ENCODE measurements at regions not wholly inside any gene's neighbourhood (a gene's known extent, or its start where the extent isn't known, plus 50 kb on each side); places are given as distances from the start of the nearest gene placed in this dataset.

DNA sequence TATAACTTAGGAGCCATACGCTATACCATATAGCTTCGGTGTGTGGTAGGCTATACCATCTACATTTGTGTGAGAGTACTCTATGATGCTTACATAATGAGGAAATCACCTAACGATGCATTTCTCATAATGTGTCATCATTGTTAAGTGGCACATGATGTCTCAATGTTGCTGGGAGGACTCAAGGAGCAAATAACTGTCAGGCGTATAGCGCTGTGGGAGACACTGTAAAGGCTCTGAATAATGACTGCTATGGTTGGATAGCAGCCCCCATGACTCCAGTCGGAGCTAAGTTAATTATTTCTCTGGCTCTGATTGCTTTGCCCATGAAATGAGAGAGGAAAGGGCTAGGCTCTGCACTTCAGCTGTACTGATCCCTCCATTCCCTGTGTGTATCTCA lies 197.2 kb downstream of the RGS9 start:
- no peak overlapping the region for H2AK5ac ChIP-seq (ENCODE audit: low read depth, low read length)
- no peak overlapping the region for H2BK15ac ChIP-seq (ENCODE audit: low read length)
- no peak overlapping the region for H2BK5ac ChIP-seq (ENCODE audit: low read length)
- H3K9me3 ChIP-seq (replicated peaks in 1 of 2; ENCODE audit: control insufficient read depth in 2 of 2, insufficient read depth in 1 of 2, low read depth in 1 of 2, low read length in 2 of 2) = no peaks in the 10 kb centered on the region
- H3K14ac ChIP-seq (ENCODE audit: low read length) = no peak overlapping the region
- no peak overlapping the region for H2BK12ac ChIP-seq (ENCODE audit: low read length)
- no peak overlapping the region for H3K18ac ChIP-seq (ENCODE audit: low read length)
- H3K27me3 ChIP-seq (ENCODE audit: control insufficient read depth in 3 of 3, insufficient read depth in 3 of 3, low read depth in 1 of 3, low read length in 3 of 3) = peaks cover 0 to 4% (median 0%) of the 10 kb centered on the region in 3 experiments
- H2AFZ ChIP-seq (ENCODE audit: low read length) = no peak overlapping the region
- no peak overlapping the region for H2BK120ac ChIP-seq (ENCODE audit: low read depth, low read length)
- no peak overlapping the region for H3K4ac ChIP-seq (ENCODE audit: low read length)
- no peaks in the 10 kb centered on the region for H3K4me1 ChIP-seq (ENCODE audit: control insufficient read depth in 2 of 2, insufficient read depth in 1 of 2, low read depth in 1 of 2, low read length in 2 of 2)
- H4K91ac ChIP-seq (ENCODE audit: low read depth, low read length, poor library complexity) = no peak overlapping the region
- H3K27ac ChIP-seq (replicated peaks; ENCODE audit: low read length) = no peak overlapping the region
- DNase-seq (ENCODE audit: low spot score) = no peak
- H3K79me1 ChIP-seq (ENCODE audit: low read depth, low read length) = no peaks in the 10 kb centered on the region
- H3K4me2 ChIP-seq (ENCODE audit: insufficient read depth, low read length, poor library complexity, severe bottlenecking) = no peak overlapping the region
- no peaks in the 10 kb centered on the region for H3K36me3 ChIP-seq (replicated peaks in 1 of 2; ENCODE audit: control insufficient read depth in 2 of 2, insufficient read depth in 2 of 2, low read length in 2 of 2)
- no peak overlapping the region for H4K8ac ChIP-seq (ENCODE audit: low read depth, low read length)
- H3K9ac ChIP-seq (ENCODE audit: low read depth, low read length, poor library complexity) = no peak overlapping the region
- WGBS, 2 donors (ENCODE audit: extremely low coverage in 2 of 2, insufficient read length in 2 of 2, insufficient replicate concordance in 1 of 2) = no CpG with 5 or more reads among the region's 6 CpGs
- no peak overlapping the region for H3K4me3 ChIP-seq (ENCODE audit: low read length in 2 of 2)
- H3K23ac ChIP-seq (ENCODE audit: low read depth, low read length, poor library complexity) = no peak overlapping the region

DNA sequence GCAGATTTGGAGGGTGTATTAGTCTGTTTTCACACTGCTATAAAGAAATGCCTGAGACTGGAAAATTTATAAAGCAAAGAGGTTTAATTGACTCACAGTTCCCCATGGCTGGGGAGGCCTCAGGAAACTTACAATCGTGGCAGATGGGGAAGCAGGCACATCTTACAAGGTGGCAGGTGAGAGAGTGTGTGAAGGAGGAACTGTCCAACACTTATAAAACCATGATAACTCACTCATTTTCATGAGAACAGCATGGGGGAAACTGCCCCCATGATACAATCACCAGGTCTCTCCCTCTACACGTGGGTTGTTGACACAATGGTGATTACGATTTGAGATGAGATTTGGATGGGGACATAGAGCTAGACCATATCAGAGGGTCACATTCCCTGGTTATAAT lies 195.6 kb downstream of the RGS9 start:
- Histone ChIP-seq H3K4me3 (ENCODE audit: low read length in 2 of 2) (no peak overlapping the region), H2AK5ac (ENCODE audit: low read depth, low read length) (no peak overlapping the region), H3K14ac (ENCODE audit: low read length) (no peak overlapping the region), H3K4me1 (ENCODE audit: control insufficient read depth in 2 of 2, insufficient read depth in 1 of 2, low read depth in 1 of 2, low read length in 2 of 2) (no peaks in the 10 kb centered on the region), H3K9ac (ENCODE audit: low read depth, low read length, poor library complexity) (no peak overlapping the region), H3K23ac (ENCODE audit: low read depth, low read length, poor library complexity) (no peak overlapping the region), H2BK15ac (ENCODE audit: low read length) (no peak overlapping the region), H3K36me3 (replicated peaks in 1 of 2; ENCODE audit: control insufficient read depth in 2 of 2, insufficient read depth in 2 of 2, low read length in 2 of 2) (no peaks in the 10 kb centered on the region), H3K27me3 (ENCODE audit: control insufficient read depth in 3 of 3, insufficient read depth in 3 of 3, low read depth in 1 of 3, low read length in 3 of 3) (peaks cover 0 to 4% (median 0%) of the 10 kb centered on the region in 3 experiments), H3K4me2 (ENCODE audit: insufficient read depth, low read length, poor library complexity, severe bottlenecking) (no peak overlapping the region), H3K9me3 (replicated peaks in 1 of 2; ENCODE audit: control insufficient read depth in 2 of 2, insufficient read depth in 1 of 2, low read depth in 1 of 2, low read length in 2 of 2) (no peaks in the 10 kb centered on the region), H2BK12ac (ENCODE audit: low read length) (no peak overlapping the region), H3K4ac (ENCODE audit: low read length) (no peak overlapping the region), H4K8ac (ENCODE audit: low read depth, low read length) (no peak overlapping the region), H3K18ac (ENCODE audit: low read length) (no peak overlapping the region), H4K91ac (ENCODE audit: low read depth, low read length, poor library complexity) (no peak overlapping the region), H2BK5ac (ENCODE audit: low read length) (no peak overlapping the region), H2AFZ (ENCODE audit: low read length) (no peak overlapping the region), H3K27ac (replicated peaks; ENCODE audit: low read length) (no peak overlapping the region), H3K79me1 (ENCODE audit: low read depth, low read length) (no peaks in the 10 kb centered on the region), H2BK120ac (ENCODE audit: low read depth, low read length) (no peak overlapping the region)
- no CpG with 5 or more reads among the region's 3 CpGs for WGBS, 2 donors (ENCODE audit: extremely low coverage in 2 of 2, insufficient read length in 2 of 2, insufficient replicate concordance in 1 of 2)
- DNase-seq (ENCODE audit: low spot score) = no peak

DNA sequence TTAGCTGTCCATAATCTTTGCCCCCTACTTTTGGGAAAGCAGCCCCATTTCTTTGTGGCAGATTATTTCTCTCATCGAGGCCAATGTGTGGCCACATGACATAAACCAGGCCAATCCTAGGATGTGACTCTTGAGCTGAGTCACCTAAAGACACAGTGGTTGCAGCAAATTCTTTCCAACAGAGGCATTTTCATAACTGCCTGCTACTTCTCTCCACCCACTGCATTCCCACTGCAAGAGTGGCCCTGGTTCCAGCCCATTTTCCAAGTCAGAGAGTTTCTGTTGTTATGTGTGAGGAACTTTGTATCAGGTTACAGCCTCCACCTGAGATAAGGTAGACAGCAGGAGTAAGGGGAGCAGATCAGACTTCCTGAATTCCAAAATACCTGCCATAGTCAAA lies 195.2 kb downstream of the RGS9 start:
- no peak overlapping the region for H3K4ac ChIP-seq (ENCODE audit: low read length)

DNA sequence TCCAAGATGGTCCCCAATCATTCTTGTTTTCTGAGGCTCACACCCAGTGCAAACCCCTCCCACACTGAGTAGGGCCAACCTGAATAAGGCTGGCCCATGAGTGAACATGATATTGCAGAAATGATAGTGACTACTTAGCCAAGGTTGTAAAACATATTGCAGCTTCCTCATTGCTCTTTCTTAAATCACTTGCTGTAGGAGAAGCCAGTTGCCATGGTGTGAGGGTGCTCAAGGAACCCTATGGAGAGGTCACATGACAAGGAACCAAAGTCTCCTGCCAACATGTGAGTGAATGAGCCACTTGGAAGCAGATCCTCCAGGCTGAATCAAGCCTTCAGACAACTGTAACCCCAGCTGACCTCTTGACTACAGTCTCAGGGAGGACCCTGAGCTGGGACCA lies 191.4 kb downstream of the RGS9 start:
- Histone ChIP-seq H4K91ac (ENCODE audit: low read depth, low read length, poor library complexity) (no peak overlapping the region), H2BK15ac (ENCODE audit: low read length) (no peak overlapping the region), H3K4me1 (ENCODE audit: control insufficient read depth in 2 of 2, insufficient read depth in 1 of 2, low read depth in 1 of 2, low read length in 2 of 2) (no peaks in the 10 kb centered on the region), H3K23ac (ENCODE audit: low read depth, low read length, poor library complexity) (no peak overlapping the region), H2BK120ac (ENCODE audit: low read depth, low read length) (no peak overlapping the region), H2AFZ (ENCODE audit: low read length) (no peak overlapping the region), H4K8ac (ENCODE audit: low read depth, low read length) (no peak overlapping the region), H3K79me1 (ENCODE audit: low read depth, low read length) (no peaks in the 10 kb centered on the region), H3K27me3 (ENCODE audit: control insufficient read depth in 3 of 3, insufficient read depth in 3 of 3, low read depth in 1 of 3, low read length in 3 of 3) (no peaks in the 10 kb centered on the region), H3K4ac (ENCODE audit: low read length) (no peak overlapping the region), H3K27ac (replicated peaks; ENCODE audit: low read length) (no peak overlapping the region), H3K4me2 (ENCODE audit: insufficient read depth, low read length, poor library complexity, severe bottlenecking) (no peak overlapping the region), H2BK5ac (ENCODE audit: low read length) (no peak overlapping the region), H3K9ac (ENCODE audit: low read depth, low read length, poor library complexity) (no peak overlapping the region), H3K18ac (ENCODE audit: low read length) (no peak overlapping the region), H3K9me3 (replicated peaks in 1 of 2; ENCODE audit: control insufficient read depth in 2 of 2, insufficient read depth in 1 of 2, low read depth in 1 of 2, low read length in 2 of 2) (peaks cover 0 to 2% of the 10 kb centered on the region in 2 donors), H3K4me3 (ENCODE audit: low read length in 2 of 2) (no peak overlapping the region), H3K14ac (ENCODE audit: low read length) (no peak overlapping the region), H2BK12ac (ENCODE audit: low read length) (no peak overlapping the region), H2AK5ac (ENCODE audit: low read depth, low read length) (no peak overlapping the region), H3K36me3 (replicated peaks in 1 of 2; ENCODE audit: control insufficient read depth in 2 of 2, insufficient read depth in 2 of 2, low read length in 2 of 2) (no peaks in the 10 kb centered on the region)
- no peak for DNase-seq (ENCODE audit: low spot score)

More for the DNA sequence above, 195.2 kb downstream of the RGS9 start:
- WGBS, 2 donors (ENCODE audit: extremely low coverage in 2 of 2, insufficient read length in 2 of 2, insufficient replicate concordance in 1 of 2) = no CpG with 5 or more reads among the region's 1 CpG
- Histone ChIP-seq H3K9me3 (replicated peaks in 1 of 2; ENCODE audit: control insufficient read depth in 2 of 2, insufficient read depth in 1 of 2, low read depth in 1 of 2, low read length in 2 of 2) (no peaks in the 10 kb centered on the region), H3K23ac (ENCODE audit: low read depth, low read length, poor library complexity) (no peak overlapping the region), H4K91ac (ENCODE audit: low read depth, low read length, poor library complexity) (no peak overlapping the region), H2BK5ac (ENCODE audit: low read length) (no peak overlapping the region), H3K36me3 (replicated peaks in 1 of 2; ENCODE audit: control insufficient read depth in 2 of 2, insufficient read depth in 2 of 2, low read length in 2 of 2) (no peaks in the 10 kb centered on the region), H2AFZ (ENCODE audit: low read length) (no peak overlapping the region), H2BK15ac (ENCODE audit: low read length) (no peak overlapping the region), H2BK120ac (ENCODE audit: low read depth, low read length) (no peak overlapping the region), H3K4me2 (ENCODE audit: insufficient read depth, low read length, poor library complexity, severe bottlenecking) (no peak overlapping the region), H3K4me1 (ENCODE audit: control insufficient read depth in 2 of 2, insufficient read depth in 1 of 2, low read depth in 1 of 2, low read length in 2 of 2) (no peaks in the 10 kb centered on the region), H4K8ac (ENCODE audit: low read depth, low read length) (no peak overlapping the region), H3K9ac (ENCODE audit: low read depth, low read length, poor library complexity) (no peak overlapping the region), H3K79me1 (ENCODE audit: low read depth, low read length) (no peaks in the 10 kb centered on the region), H3K4me3 (ENCODE audit: low read length in 2 of 2) (no peak overlapping the region), H3K14ac (ENCODE audit: low read length) (no peak overlapping the region), H3K27me3 (ENCODE audit: control insufficient read depth in 3 of 3, insufficient read depth in 3 of 3, low read depth in 1 of 3, low read length in 3 of 3) (peaks cover 0 to 4% (median 0%) of the 10 kb centered on the region in 3 experiments), H3K18ac (ENCODE audit: low read length) (no peak overlapping the region), H2AK5ac (ENCODE audit: low read depth, low read length) (no peak overlapping the region), H3K27ac (replicated peaks; ENCODE audit: low read length) (no peak overlapping the region), H2BK12ac (ENCODE audit: low read length) (no peak overlapping the region)
- no peak for DNase-seq (ENCODE audit: low spot score)

Data from neuronal stem cell (in vitro differentiated cells).